Naive thymus-derived CD4-positive, alpha-beta T cell (primary cell): ENCODE measurements at regions not wholly inside any gene's neighbourhood (a gene's known extent, or its start where the extent isn't known, plus 50 kb on each side); places are given as distances from the start of the nearest gene placed in this dataset.

Experiments used
- ATAC-seq: fragments of 150-1000 bp; cut with Tn5 transposase; 2 replicates; pipeline ENCODE4 v1.10.0; 2021; ENCODE audit warnings: mild to moderate bottlenecking, moderate library complexity
- CTCF ChIA-PET: fragments of 350-600 bp; sonication (Branson Sonifier 250); formaldehyde crosslinking; loops from one replicate; lab custom pipeline; 2021; ENCODE audit warnings: antibody characterized with exemption; lab: Charles Lee
- POLR2A ChIA-PET: fragments of 350-600 bp; sonication (Branson Sonifier 250); formaldehyde crosslinking; loops from one replicate; lab custom pipeline; 2021; ENCODE audit warnings: antibody characterized with exemption, inconsistent platforms; lab: Charles Lee
- DNase-seq, 9 donors: peaks; one replicate each; pipeline versions ENCODE4 v3.0.0 to v3.0.0-alpha.2; 2020 to 2022; ENCODE audit warnings: mixed read lengths in 1 of 9
- H3K27ac ChIP-seq: one replicate; pipeline ENCODE4 v1.7.0; 2013; ENCODE audit warnings: mild to moderate bottlenecking, low read depth, low read length, moderate library complexity
- H3K27me3 ChIP-seq, 2 donors: one replicate each; pipeline ENCODE4 v1.7.0; 2013; ENCODE audit warnings: low read length in 2 of 2, mild to moderate bottlenecking in 2 of 2, moderate library complexity in 2 of 2; ENCODE audit not compliant: control insufficient read depth in 2 of 2, insufficient read depth in 2 of 2
- H3K36me3 ChIP-seq, 3 experiments: 1 replicate in 2 of 3; 2 replicates in 1 of 3; pipeline ENCODE4 v1.7.0; 2013; ENCODE audit warnings: low read length in 3 of 3, mild to moderate bottlenecking in 3 of 3, moderate library complexity in 1 of 3; ENCODE audit not compliant: insufficient read depth in 3 of 3, control insufficient read depth in 2 of 3
- H3K4me1 ChIP-seq, 2 donors: one replicate each; pipeline ENCODE4 v1.7.0; 2013; ENCODE audit warnings: low read length in 2 of 2, mild to moderate bottlenecking in 2 of 2, moderate library complexity in 1 of 2; ENCODE audit not compliant: control insufficient read depth in 2 of 2, insufficient read depth in 2 of 2
- H3K4me3 ChIP-seq: 2 replicates; pipeline ENCODE4 v1.7.0; 2013; ENCODE audit warnings: mild to moderate bottlenecking, low read length
- H3K9me3 ChIP-seq, 3 experiments: 1 replicate in 2 of 3; 2 replicates in 1 of 3; pipeline ENCODE4 v1.7.0; 2013; ENCODE audit warnings: low read length in 3 of 3; ENCODE audit not compliant: control insufficient read depth in 2 of 3
- H3K27ac Mint-ChIP-seq, 9 donors: one replicate each; pipeline ENCODE4 v1.8.0; 2020 to 2022; ENCODE audit warnings: mixed read lengths in 9 of 9, mild to moderate bottlenecking in 8 of 9, moderate library complexity in 5 of 9, inconsistent platforms in 2 of 9
- H3K27me3 Mint-ChIP-seq, 5 donors: one replicate each; pipeline ENCODE4 v1.8.0; 2021 to 2022; ENCODE audit warnings: mixed read lengths in 5 of 5, mild to moderate bottlenecking in 1 of 5
- H3K36me3 Mint-ChIP-seq, 5 donors: one replicate each; pipeline ENCODE4 v1.8.0; 2020 to 2022; ENCODE audit warnings: mixed read lengths in 5 of 5, mild to moderate bottlenecking in 3 of 5, inconsistent platforms in 1 of 5
- H3K4me1 Mint-ChIP-seq, 7 donors: one replicate each; pipeline ENCODE4 v1.8.0; 2020 to 2022; ENCODE audit warnings: mixed read lengths in 7 of 7, mild to moderate bottlenecking in 3 of 7, inconsistent platforms in 1 of 7
- H3K4me3 Mint-ChIP-seq, 10 donors: one replicate each; pipeline ENCODE4 v1.8.0; 2020 to 2022; ENCODE audit warnings: mild to moderate bottlenecking in 10 of 10, mixed read lengths in 10 of 10, moderate library complexity in 6 of 10, inconsistent platforms in 2 of 10
- H3K9me3 Mint-ChIP-seq, 11 donors: one replicate each; pipeline ENCODE4 v1.8.0; 2020 to 2022; ENCODE audit warnings: mixed read lengths in 11 of 11, mild to moderate bottlenecking in 4 of 11, inconsistent platforms in 1 of 11, moderate library complexity in 1 of 11
- intact Hi-C, 2 donors: fragments of 100-400 bp; cut with micrococcal nuclease; formaldehyde crosslinking; loops; one replicate each; pipeline ENCODE4 v1.15.1; 2023

DNA sequence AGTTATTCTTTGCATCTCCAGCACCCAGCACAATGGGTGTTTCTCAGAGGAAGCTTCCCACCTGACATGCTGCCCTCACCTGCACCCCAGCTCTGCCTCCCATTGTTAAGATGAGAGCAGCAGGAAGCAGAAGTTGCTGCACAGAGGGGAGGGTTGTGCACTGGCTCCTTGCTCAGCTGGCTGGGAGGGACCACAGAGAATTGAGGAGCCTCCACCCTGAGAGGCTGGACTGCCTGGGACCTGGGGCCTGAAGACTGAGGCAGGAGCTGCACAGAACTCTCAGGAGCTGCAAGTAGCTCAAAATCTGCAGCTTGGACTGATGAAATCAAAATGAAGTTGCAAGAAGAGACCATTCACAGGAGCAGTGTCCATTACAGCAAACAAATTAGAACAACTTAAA lies 222.3 kb upstream of the LINGO1 start:
- H3K27ac Mint-ChIP-seq: no peak overlapping the region
- intact Hi-C loops: no loop called here
- H3K27me3 Mint-ChIP-seq: peaks cover 12 to 19% (median 17%) of the 10 kb centered on the region in 5 donors
- peaks cover 0 to 5% (median 2%) of the 10 kb centered on the region in 11 donors for H3K9me3 Mint-ChIP-seq
- DNase-seq (no peak), ATAC-seq (no peak)
- H3K4me1 Mint-ChIP-seq: no peaks in the 10 kb centered on the region
- H3K36me3 Mint-ChIP-seq: no peaks in the 10 kb centered on the region
- no peaks in the 10 kb centered on the region for H3K27me3 ChIP-seq
- H3K4me3 ChIP-seq: no peak overlapping the region
- H3K9me3 ChIP-seq: no peaks in the 10 kb centered on the region
- no peak overlapping the region for H3K27ac ChIP-seq
- no peaks in the 10 kb centered on the region for H3K36me3 ChIP-seq
- H3K4me1 ChIP-seq: no peaks in the 10 kb centered on the region
- ChIA-PET POLR2A (no interaction called here), CTCF (no interaction called here)
- H3K4me3 Mint-ChIP-seq: no peak overlapping the region

GRCh38 chr15:77853910-77854309 lies 221.2 kb upstream of the LINGO1 start:
- H3K4me1 Mint-ChIP-seq: no peaks in the 10 kb centered on the region
- CTCF ChIA-PET: no interaction called here
- no peak overlapping the region for H3K4me3 ChIP-seq
- H3K27ac Mint-ChIP-seq: no peak overlapping the region
- no peak overlapping the region for H3K4me3 Mint-ChIP-seq
- H3K36me3 ChIP-seq: no peaks in the 10 kb centered on the region
- H3K27ac ChIP-seq: no peak overlapping the region
- intact Hi-C loops: no loop called here
- no peaks in the 10 kb centered on the region for H3K27me3 ChIP-seq
- H3K9me3 Mint-ChIP-seq: peaks cover 0 to 7% (median 3%) of the 10 kb centered on the region in 11 donors
- no peaks in the 10 kb centered on the region for H3K9me3 ChIP-seq
- no peaks in the 10 kb centered on the region for H3K4me1 ChIP-seq
- ATAC-seq (no peak), DNase-seq (no peak)
- H3K36me3 Mint-ChIP-seq: peaks cover 0 to 4% (median 0%) of the 10 kb centered on the region in 5 donors
- POLR2A ChIA-PET: no interaction called here
- H3K27me3 Mint-ChIP-seq: peaks cover 13 to 24% (median 21%) of the 10 kb centered on the region in 5 donors

DNA sequence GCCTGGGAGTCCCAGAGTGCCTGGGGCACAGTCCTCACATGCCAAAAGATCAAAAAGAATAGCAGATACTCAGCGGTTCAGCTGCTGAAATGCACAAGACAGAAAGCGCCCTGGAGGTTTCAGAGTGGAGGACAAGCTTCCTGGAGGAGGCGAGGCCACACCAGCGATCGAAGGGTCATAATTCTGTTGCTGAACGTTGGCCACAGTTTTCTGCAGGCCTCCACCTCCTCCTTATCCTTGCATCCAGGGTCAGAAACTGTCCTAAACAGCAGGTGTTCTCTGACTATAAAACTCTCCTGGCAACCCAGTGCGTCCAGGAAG lies 220.3 kb upstream of the LINGO1 start:
- H3K4me3 ChIP-seq: no peak overlapping the region
- DNase-seq (no peak), ATAC-seq (no peak)
- POLR2A ChIA-PET: no interaction called here
- H3K9me3 Mint-ChIP-seq: peaks cover 0 to 8% (median 3%) of the 10 kb centered on the region in 11 donors
- H3K27ac Mint-ChIP-seq: no peak overlapping the region
- intact Hi-C loops: no loop called here
- no peaks in the 10 kb centered on the region for H3K9me3 ChIP-seq
- H3K36me3 ChIP-seq: no peaks in the 10 kb centered on the region
- H3K27ac ChIP-seq: no peak overlapping the region
- no peaks in the 10 kb centered on the region for H3K27me3 ChIP-seq
- CTCF ChIA-PET: no interaction called here
- H3K4me3 Mint-ChIP-seq: no peak overlapping the region
- H3K4me1 ChIP-seq: no peaks in the 10 kb centered on the region
- H3K4me1 Mint-ChIP-seq: no peaks in the 10 kb centered on the region
- peaks cover 18 to 29% (median 26%) of the 10 kb centered on the region in 5 donors for H3K27me3 Mint-ChIP-seq
- H3K36me3 Mint-ChIP-seq: peaks cover 0 to 5% (median 0%) of the 10 kb centered on the region in 5 donors

DNA sequence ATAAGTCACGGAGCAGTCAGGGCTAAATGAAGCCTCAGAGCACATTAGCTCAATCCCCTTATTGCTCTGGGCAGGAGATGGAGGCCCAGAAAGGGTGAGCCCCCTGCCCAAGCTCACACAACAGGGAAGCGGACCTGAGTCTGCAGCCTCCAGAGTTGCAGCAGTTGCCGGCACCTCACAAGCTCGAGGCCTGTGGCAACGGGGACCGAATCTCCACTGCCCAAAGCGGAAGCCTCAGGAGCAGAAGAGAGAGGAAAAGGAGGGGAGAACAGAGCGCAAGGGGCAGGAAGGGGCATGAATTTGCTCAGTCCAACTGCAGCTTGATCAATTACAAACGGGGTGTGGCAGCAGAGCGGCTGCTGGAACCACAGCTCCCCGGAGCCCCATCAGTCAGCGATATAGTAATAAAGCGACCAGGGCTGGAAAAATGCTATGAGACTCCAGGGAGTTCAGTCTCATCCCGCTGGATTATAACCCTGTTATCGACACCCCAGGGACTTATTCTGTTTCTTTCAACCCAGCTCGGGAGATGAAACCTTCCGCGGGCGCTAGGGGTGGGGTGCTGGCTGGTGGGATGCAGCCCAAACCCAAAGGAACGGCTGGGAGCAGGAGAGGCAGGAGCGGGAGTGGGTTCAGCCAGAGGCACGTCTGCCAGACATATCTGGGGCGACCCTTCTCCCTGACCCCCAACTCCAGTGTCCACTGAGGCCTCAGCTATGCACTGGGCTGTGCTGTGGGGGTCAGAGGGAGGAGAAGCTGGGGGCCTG lies 219.7 kb upstream of the LINGO1 start:
- H3K36me3 ChIP-seq: no peaks in the 10 kb centered on the region
- no peaks in the 10 kb centered on the region for H3K27me3 ChIP-seq
- H3K9me3 ChIP-seq: no peaks in the 10 kb centered on the region
- Mint-ChIP-seq H3K27me3 (peaks cover 24 to 35% (median 32%) of the 10 kb centered on the region in 5 donors), H3K4me3 (no peak overlapping the region), H3K4me1 (no peaks in the 10 kb centered on the region), H3K36me3 (peaks cover 0 to 5% (median 0%) of the 10 kb centered on the region in 5 donors), H3K9me3 (peaks cover 0 to 8% (median 3%) of the 10 kb centered on the region in 11 donors), H3K27ac (no peak overlapping the region)
- H3K4me1 ChIP-seq: no peaks in the 10 kb centered on the region
- no peak for DNase-seq
- CTCF ChIA-PET: no interaction called here
- no peak for ATAC-seq
- POLR2A ChIA-PET: no interaction called here
- H3K27ac ChIP-seq: no peak overlapping the region
- intact Hi-C loops: no loop called here
- no peak overlapping the region for H3K4me3 ChIP-seq

DNA sequence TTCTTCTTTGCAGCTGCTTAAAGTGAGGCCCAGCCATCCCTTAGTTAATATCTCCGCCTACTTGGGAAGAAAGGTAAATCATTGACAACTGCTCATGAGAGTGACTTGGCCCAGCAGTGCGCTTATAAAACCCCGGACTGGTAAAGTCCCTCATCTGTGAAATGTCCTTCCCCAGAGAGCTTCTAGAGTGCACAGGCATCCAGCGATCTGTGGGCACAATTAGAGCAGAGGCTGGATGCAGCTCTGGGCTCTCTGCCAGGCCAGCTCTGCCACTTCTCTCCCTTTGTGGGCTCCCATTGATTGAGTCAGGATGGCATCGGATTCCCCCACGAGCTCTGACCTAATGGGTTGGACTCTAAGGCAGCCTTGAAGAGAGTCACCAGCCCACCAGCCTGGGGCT lies 219.0 kb upstream of the LINGO1 start:
- H3K9me3 Mint-ChIP-seq: peaks cover 0 to 8% (median 3%) of the 10 kb centered on the region in 11 donors
- Histone ChIP-seq H3K4me3 (no peak overlapping the region), H3K36me3 (no peaks in the 10 kb centered on the region), H3K27ac (no peak overlapping the region), H3K4me1 (no peaks in the 10 kb centered on the region), H3K9me3 (no peaks in the 10 kb centered on the region), H3K27me3 (no peaks in the 10 kb centered on the region)
- peaks cover 30 to 42% (median 38%) of the 10 kb centered on the region in 5 donors for H3K27me3 Mint-ChIP-seq
- intact Hi-C loops: no loop called here
- DNase-seq (no peak), ATAC-seq (no peak)
- H3K4me1 Mint-ChIP-seq: no peaks in the 10 kb centered on the region
- peaks cover 0 to 5% (median 0%) of the 10 kb centered on the region in 5 donors for H3K36me3 Mint-ChIP-seq
- no peak overlapping the region for H3K4me3 Mint-ChIP-seq
- H3K27ac Mint-ChIP-seq: no peak overlapping the region
- CTCF ChIA-PET: no interaction called here
- POLR2A ChIA-PET: no interaction called here

GRCh38 chr15:77851086-77851485 lies 218.4 kb upstream of the LINGO1 start:
- DNase-seq (no peak), ATAC-seq (no peak)
- H3K4me3 Mint-ChIP-seq: no peak overlapping the region
- H3K27ac Mint-ChIP-seq: no peak overlapping the region
- no peaks in the 10 kb centered on the region for H3K4me1 Mint-ChIP-seq
- H3K9me3 Mint-ChIP-seq: peaks cover 0 to 11% (median 4%) of the 10 kb centered on the region in 11 donors
- intact Hi-C loops: no loop called here
- Histone ChIP-seq H3K4me1 (no peaks in the 10 kb centered on the region), H3K4me3 (no peak overlapping the region), H3K27me3 (no peaks in the 10 kb centered on the region), H3K9me3 (no peaks in the 10 kb centered on the region), H3K36me3 (no peaks in the 10 kb centered on the region), H3K27ac (no peak overlapping the region)
- peaks cover 0 to 8% (median 0%) of the 10 kb centered on the region in 5 donors for H3K36me3 Mint-ChIP-seq
- peaks cover 34 to 47% (median 42%) of the 10 kb centered on the region in 5 donors for H3K27me3 Mint-ChIP-seq
- POLR2A ChIA-PET: no interaction called here
- CTCF ChIA-PET: no interaction called here

- no peak for DNase-seq
- peaks cover 0 to 30% (median 16%) of the 10 kb centered on the region in 11 donors for H3K9me3 Mint-ChIP-seq
- Histone ChIP-seq H3K4me1 (no peaks in the 10 kb centered on the region), H3K4me3 (no peak overlapping the region), H3K27ac (no peak overlapping the region), H3K36me3 (no peaks in the 10 kb centered on the region), H3K27me3 (no peaks in the 10 kb centered on the region), H3K9me3 (no peaks in the 10 kb centered on the region)
- peaks cover 0 to 14% (median 8%) of the 10 kb centered on the region in 5 donors for H3K36me3 Mint-ChIP-seq
- H3K4me1 Mint-ChIP-seq: no peaks in the 10 kb centered on the region
- no peak for ATAC-seq
- intact Hi-C loops: no loop called here
- H3K4me3 Mint-ChIP-seq: no peak overlapping the region
- ChIA-PET CTCF (no interaction called here), POLR2A (no interaction called here)
- H3K27me3 Mint-ChIP-seq: peaks cover 40 to 66% (median 51%) of the 10 kb centered on the region in 5 donors
- H3K27ac Mint-ChIP-seq: no peak overlapping the region
Observed at GRCh38 chr15:77846986-77847385, 214.3 kb upstream of the LINGO1 start.
